ENCODE measurements at regions not wholly inside any gene's neighbourhood (a gene's known extent, or its start where the extent isn't known, plus 50 kb on each side); places are given as distances from the start of the nearest gene placed in this dataset.
"Not testable (repeated sequence)": the region's sequence is repeated elsewhere in the genome, so short reads cannot be mapped to it uniquely, and the experiment has no call there.

DNA sequence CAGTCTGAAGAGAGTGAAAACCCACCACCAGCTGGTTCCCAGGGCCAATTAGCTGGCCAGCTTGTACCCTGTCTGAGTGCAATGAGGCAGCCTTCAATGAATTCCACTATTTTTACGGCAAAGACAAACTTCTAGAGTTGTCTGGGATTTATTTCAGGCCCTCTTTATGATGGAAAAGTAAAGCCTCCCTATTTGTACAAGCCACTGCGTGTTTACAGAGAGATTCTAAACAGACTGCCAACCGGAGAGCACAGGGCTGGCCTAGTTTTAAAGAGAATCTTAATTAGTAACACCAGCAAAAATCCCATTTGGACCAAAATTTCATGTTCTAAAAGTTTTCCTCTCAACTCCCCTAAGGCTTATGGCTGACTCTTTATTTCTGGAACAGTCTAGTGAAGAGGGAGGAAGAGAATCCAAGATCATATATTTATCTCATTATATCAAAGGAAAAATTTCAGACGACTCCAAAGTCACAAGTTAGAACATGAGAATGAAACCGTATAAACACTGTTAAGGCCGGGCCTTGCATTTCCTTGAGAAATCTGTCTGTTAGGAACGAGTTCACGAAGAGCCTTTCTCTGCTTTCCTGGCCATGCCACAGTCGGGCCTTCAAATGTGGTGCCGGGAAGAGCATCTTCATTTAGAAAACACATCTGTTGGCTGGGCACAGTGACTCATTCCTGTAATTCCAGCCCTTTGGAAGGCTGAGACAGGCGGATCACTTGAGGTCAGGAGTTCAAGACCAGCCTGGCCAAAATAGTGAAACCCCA, 724.6 kb upstream of the NRP1 start:
- no peak for DNase-seq

DNA sequence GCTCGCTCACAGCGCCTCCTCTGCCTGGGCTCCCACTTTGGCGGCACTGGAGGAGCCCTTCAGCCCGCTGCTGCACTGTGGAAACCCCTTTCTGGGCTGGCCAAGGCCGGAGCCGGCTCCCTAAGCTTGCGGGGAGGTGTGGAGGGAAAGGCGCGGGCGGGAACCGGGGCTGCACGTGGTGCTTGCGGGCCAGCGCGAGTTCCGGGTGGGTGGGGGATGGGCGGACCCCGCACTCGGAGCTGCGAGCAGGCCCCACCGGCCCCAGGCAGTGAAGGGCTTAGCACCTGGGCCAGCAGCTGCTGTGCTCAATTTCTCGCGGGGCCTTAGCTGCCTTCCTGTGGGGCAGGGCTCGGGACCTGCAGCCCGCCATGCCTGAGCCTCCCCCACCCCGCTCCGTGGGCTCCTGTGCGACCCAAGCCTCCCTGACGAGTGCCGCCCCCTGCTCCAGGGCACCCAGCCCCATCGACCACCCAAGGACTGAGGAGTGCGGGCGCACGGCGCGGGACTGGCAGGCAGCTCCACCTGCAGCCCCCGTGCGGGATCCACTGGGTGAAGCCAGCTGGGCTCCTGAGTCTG, 721.0 kb upstream of the NRP1 start:
- not testable (repeated sequence) for DNase-seq

DNA sequence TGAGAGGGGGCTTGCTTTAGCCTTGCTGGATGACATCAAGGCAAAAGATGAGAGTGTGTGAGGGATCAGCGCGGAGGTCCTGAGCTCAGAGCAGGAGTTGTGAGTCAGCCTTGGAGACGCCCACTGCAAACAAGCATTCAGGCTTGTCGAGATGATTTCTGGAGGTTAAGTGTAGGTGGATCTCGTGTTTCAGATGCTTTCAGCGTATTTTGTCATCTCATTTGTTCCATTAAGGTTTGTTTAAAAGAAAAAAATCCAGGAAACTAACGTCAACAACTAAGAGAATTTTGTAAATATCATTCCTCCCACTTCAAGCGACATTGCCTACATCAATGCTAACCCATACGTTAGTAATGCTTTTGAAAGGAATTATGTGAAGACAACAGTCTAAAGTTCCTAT, 715.4 kb upstream of the NRP1 start:
- peak; percentile 3 for DNase-seq

DNA sequence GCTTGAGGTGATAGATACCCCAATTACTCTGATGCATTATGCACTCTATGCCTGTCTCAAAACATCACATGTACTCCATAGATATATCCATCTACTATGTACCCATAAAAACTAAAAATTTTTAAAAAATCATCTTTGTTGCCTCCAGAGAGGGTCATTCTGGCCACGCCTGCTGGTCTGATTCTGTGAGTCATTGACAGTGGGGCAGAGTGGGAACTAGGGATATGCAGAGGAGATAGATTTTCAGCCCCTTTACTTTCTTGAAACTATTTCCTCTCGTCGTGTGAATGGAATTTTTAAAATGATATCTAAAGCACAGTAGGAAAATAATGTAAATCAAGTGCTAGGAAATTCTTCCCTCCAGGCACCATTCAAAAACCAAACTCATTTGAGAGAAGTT, 715.0 kb upstream of the NRP1 start:
- DNase-seq, result no peak

DNA sequence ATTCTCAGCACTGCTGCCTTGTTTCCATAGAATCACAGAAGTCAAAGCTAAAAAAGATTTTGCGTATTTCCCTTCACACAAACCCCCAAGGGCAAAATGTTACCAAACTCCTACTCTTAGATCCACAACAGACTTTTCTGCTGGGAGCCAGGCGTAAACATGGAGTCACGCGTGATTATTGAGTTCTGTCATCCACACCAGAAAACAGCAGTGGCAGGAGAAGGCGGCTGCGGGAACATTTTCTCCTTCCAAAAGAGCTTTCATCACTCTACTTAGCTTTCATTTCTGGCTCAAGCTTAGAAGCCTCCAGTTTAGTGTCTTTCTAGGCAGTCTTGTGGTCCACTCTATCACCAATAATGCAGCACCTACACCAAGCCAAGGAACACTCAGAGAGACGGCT, 712.9 kb upstream of the NRP1 start:
- DNase-seq, result no peak

DNA sequence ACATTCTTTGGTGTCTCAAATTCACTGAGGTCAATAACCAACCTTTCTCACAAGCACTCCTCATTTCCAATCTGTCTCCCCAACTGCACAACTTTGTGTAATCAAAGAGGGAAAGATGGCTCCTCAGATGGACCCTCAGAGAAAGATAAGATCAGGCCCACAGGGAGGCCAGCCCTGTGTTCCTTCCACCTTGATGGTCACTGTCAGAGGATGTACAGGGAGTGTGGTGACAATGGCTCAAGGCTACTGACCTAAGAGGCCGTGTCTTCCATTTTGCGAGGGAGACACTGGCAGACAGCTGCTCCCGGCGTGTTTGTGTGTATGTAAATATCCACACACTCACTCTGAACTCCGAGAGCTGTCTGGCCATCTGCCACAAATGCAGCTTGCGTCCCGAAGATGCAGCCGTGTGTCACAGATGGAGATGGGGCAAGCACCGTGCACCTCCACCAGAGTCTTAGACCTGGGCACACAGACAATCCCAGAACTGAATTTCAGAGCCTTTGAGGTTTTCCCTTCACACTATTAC, 712.1 kb upstream of the NRP1 start:
- no peak for DNase-seq

DNA sequence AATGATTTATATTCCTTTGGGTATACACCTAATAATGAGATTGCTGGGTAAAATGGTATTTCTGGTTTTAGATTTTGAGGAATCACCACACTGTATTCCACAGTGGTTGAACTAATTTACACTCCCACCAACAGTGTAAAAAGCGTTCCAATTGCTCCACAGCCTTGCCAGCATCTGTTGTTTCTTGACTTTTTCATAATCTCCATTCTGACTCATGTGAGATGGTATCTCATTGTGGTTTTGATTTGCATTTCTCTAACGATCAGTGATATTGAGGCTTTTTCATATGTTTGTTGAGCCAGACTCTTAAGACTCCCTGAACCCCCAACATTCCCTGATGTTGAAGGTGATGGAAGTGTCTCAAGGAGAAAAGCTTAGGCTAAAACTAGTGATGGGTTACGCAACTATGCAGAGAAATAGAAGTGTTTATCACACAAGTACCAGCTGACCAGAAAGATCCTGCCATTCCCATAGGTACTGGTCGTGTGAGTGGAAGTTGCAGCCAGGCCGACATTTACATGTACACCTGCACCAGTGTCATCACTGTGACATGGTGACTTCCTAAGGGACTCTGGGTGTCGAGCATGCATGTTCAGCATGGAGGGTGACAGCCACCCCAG, 711.2 kb upstream of the NRP1 start:
- DNase-seq, result peak; percentile 3

DNA sequence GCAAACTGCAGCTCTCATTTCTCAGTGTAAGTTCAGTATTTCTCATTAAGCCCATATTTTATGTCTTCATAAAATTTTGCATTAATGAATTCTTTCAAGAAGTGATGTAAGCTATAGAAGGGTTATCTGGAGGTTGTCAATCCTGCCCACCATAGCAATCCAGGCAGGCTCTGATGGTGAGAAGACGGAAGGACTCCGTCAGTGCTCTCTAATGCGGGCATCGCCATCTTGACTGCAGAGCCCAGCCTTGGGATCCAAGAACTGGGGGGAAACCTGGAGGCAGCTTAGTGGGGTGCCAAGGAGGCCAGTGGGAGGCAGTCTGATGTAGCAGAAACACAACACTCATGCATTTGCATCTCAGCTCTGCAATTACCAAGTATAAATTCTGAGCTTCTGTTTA, 707.4 kb upstream of the NRP1 start:
- DNase-seq, result no peak

DNA sequence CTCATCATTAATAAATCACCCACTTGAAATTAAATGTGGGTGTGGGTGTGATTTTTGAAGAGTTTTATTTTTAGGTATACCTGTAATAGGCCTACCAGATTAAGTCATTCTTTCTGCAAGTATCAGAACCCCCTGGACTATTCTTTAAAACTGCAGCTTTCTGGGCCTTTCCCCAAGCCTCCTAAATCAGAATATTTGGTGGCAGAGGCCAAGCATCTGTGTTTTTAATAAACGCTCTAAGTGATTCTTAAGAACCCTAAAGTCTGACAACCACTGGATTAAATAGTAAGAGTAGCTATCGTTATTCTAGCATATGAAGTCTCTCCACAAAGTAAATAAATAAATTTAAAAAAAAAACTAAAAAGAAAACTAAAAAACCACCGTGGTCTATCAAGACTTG, 703.0 kb upstream of the NRP1 start:
- DNase-seq, result no peak

DNA sequence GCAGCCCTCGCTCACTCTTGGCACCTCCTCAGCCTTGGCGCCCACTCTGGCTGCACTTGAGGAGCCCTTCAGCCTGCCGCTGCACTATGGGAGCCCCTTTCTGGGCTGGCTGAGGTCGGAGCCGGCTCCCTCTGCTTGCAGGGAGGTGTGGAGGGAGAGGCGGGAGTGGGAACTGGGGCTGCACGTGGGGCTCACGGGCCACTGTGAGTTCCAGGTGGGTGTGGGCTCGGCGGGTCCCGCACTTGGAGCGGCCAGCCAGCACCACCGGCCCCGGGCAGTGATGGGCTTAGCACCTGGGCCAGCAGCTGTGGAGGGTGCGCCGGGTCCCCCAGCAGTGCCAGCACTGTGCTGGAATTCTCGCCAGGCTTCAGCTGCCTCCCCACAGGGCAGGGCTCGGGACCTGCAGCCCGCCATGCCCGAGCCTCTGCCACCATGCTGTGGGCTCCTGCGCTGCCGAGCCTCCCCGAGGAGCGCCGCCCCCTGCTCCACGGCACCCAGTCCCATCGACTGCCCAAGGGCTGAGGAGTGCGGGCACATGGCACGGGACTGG, 700.8 kb upstream of the NRP1 start:
- DNase-seq, result not testable (repeated sequence)

DNA sequence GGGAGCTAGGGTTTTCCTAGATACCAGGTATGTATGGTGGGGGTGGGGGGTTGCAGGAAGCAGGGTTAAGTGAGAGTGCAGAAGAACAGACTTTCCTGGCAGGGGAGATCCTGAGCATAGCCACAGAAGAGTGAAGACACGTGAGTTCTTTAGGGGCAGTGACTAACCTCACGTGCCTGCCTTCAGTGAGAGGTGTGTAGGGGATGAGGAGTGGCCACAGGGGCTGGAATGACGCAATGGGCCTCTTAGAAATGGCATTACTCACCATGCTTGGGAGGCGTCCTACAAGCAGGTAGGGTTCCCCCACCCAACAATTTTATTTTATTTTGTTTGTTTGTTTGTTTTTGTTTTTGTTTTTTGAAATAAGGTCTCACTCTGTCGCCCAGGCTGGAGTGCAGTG, 698.6 kb upstream of the NRP1 start:
- DNase-seq, result no peak

DNA sequence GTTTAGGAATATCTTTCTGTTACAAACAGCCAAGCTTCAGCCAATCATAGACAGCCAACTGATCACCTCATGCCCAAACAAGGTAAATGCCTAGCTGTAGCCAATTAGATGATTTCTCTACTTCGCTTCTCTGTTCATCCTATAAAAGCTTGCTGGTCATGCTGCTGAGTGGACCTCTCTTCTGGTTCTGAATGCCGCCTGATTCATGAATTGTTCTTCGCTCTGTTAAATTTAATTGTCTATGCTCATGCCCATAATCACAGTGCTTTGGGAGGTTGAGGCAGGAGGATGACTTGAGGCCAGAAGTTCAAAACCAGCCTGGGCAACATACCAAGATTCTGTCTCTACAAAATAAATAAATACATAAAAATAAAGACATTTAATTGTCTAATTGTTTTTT, 698.1 kb upstream of the NRP1 start:
- DNase-seq, result no peak

DNA sequence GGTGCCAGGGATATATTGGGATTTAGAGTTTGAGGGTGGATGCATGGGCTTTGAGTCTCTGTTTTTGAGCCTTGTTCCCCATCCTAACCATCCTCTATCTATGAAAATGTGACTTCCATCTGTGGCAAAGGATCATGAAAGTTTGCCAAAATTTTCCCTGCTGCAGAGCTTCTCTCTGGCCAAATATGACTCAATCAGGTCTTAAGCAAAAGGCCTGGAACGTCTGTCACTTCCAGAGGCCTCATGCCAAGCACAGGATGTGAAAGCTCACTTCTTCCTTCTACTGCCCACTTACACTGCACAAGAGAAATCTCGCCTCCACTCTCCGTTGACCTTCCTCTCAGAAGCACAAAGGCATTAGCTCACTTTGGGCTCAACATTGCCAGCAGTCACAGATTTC, 696.9 kb upstream of the NRP1 start:
- no peak for DNase-seq

DNA sequence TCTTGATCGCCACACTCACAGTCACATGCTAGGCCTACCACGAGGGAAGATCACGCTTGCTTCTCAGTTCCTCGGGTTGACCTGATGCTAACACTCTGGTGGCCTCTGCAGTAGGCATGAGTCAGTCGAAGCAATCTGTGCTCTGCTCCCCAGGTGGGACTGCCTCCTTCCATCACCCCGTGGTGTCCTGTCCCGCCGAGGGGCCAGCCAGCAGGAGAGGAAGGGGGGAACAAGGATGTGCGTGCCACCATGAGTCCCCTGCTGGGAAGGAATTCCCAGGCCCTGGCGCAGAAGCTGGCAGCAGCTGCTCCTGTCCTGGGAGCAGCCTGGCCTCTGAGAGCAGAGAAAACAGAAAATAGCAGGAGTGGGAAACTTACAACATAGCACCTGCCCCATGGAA, 695.0 kb upstream of the NRP1 start:
- no peak for DNase-seq

DNA sequence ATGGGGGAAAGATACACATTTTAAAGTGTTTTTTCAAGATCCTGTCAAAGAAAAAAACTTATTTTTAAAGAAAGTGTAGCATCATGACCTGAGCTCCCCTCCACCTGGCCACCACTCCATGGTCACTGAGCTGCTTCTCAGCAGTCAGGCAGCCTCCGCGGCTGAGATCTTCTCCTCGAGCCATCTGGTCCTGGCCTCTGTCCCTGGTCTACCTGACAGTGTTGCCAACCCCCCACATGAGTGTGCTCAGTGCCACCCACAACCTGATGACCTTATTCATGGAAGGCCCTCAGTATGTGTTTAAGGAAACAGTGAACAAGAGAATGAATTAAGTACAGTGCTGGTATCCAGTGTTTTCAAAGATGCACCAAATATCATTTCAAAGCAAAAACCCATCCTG, 694.5 kb upstream of the NRP1 start:
- no peak for DNase-seq

DNA sequence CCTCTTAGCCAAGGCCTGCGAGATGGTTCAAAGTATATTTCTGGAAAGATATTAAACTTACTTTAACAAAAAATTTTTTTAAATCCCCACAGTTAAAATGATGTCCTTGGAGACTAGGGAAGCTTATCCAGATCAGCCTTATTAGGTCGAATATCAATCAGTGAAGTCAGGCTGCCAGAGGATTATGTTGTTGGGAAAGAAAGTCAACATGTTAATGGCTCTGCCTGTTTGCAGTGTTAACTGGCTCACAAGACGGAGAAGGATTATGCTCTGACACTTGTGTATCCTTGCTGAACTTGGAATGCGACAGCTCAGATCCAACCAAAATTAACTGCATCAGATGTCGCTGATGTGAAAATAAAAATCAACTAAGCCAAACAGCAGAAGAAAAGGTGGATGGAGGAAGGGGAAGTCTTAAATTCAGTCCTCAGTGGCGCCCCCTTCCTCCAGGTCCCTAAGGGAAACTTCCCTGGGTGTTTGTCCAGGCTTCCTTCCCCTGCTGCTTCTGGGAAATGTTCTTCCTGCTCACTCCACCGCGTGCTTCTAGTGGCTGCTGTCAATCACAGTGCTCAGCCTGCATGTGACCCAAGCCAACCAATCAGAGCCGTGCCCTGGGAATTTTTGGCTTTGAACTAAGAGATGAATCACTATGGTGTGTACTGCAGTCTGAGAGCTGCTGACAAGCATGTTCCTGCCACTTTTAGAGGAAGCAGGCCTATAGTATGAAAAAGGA, 690.4 kb upstream of the NRP1 start:
- DNase-seq, result no peak

DNA sequence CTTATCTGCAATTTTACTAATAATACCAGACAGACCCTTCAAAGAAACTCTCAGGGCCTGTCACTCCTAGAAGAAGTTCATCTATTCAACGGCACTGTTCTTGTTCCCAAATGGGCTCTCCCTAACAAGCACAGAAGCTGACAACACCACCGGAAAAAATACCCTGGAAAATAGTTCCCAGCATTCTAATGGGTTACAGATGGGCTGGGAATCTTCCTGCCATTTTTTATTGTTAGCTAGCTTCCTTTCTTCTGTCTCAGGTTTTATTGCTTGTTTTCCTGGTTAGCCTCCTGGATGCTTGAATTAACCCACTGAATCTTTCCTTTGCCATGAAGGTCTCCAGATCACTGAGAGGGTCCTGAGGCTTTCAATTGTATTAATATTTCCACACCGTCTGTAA, 689.8 kb upstream of the NRP1 start:
- no peak for DNase-seq

DNA sequence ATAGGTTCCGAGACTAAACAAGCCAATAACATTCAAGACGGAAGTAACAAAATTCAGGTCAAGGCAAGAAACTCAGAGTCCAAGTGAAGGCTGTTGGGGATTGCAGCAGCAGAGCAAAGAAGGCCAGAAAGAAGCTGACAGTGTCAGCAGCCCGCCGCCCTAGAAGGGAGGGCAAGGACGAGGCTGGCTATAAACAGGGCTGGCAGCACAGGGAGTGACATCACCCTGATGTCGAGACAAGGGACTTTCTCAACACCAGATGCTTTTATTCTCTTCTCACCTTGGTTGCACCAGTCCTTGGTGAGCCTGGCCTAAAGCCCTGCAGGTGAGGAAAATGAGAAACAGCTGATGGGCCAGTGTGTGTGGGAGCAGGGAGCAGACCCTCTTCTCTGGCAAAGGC, 687.7 kb upstream of the NRP1 start:
- no peak for DNase-seq

DNA sequence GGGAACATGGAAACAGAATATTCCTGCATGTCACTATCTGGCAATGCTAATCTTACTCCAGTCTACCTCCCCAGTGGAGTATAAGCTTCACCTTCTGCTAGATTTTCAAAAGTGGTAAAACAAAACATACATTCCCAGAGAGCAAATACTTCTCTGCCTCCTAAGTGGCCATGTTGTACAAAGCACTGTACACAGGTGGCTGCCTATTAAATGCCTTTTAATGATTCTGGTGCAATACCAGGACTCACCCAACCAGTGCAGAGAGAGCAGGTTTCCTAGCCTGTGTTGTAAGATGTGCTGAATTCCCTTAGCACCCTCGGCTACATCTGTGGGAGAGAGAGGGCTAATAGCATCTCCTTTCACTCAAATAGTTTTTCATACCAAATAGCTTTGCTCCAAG, 684.3 kb upstream of the NRP1 start:
- no peak for DNase-seq

DNA sequence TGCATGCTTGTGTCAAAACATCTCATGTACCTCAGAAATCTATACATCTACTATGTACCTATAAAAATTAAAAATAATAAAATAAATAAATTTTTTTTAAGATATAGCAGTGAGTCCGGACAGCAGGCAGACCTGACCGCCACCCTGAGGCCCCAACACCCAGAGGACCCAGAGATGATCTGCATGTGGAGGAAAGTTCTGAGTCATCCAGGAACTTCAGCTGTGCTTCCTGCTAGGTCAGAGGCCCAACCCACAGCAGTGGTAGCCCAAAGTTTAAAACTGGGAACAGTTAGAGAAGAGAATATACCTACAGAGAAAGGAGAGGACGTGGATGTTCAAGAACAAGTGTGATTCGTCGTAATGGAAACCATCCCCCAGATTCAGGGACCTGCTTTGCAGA, 683.7 kb upstream of the NRP1 start:
- DNase-seq, result no peak

DNA sequence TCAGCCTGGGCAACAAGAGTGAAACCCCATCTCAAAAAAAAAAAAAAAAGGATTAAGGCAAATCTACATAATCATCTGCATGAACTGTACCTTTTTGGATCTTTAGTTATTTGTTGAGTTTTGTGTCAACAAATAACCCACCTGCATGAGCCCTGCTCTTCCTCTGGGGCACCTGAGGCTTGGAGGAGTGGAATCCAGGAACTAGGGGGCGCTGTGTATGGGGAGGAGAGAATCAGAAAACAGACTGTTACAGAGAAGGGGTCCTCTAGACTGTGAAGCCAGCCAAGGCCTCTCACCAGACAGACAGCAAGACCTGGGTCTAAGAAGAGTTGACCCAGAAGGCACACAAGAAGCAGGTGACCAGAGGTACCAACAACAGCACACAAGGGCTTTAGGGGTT, 682.8 kb upstream of the NRP1 start:
- DNase-seq, result no peak

DNA sequence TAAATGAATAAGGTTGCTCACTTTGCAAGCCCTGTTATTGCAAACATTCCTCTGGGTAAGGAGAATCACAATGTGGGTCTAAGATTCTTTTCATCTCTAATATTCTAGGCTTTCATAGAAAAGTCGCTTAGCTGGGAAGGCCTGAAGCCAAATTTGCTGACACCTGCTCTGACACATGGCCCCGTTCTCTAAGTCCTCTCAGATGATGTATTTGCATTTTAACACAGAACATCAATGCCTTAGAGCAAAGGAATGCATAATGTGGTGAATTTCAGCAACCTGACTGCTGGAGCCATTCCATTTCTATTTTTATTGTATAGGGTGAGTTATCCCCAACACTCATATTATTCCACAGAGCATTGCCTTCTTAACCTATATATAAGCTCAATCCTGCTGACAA, 682.1 kb upstream of the NRP1 start:
- DNase-seq, result no peak

DNA sequence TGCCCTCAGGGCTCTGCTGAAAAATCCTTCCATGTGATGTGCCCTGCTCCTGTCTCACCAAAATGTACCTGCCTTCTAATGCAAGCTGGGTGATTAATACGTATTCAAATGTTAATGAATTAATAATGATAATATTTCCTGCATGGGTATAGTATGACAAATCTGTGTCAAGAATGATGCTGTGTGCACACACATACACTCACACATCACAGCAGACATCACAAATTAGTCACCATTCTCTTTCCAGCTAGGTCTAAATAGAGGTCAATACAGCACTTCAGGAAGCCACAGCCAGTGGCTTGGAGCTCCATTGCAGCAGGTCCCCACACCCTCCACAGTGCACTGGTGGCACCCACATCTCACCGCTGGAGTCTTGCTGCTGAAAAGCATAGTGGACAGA, 681.2 kb upstream of the NRP1 start:
- no peak for DNase-seq

Data from activated CD4-positive, alpha-beta T cell treated with anti-CD3 and anti-CD28 coated beads, Interleukin-10, Interleukin-2, amounts not matched to agents 100 ng/mL and 50 ng/mL, durations not matched to agents 16 hours and 8 hours (primary cell).